IMR-90 (cell line): ENCODE measurements at regions not wholly inside any gene's neighbourhood (a gene's known extent, or its start where the extent isn't known, plus 50 kb on each side); places are given as distances from the start of the nearest gene placed in this dataset.

Source experiments
- ATAC-seq: fragments of 200-7000 bp; cut with Tn5 transposase; 2 replicates; pipeline ENCODE4 v1.9.1; 2020; ENCODE audit warnings: low read depth, mild to moderate bottlenecking, moderate library complexity
- BruUV-seq: library from RNA; stranded (reverse); fragments of 400-500 nt; replicated peaks from 2 replicates; lab custom pipeline; 2021; lab: Mats Ljungman, UMichigan
- CTCF ChIA-PET: fragments of 300-600 bp; formaldehyde crosslinking; extraction: SDS; loops from one replicate; lab custom pipeline; 2021; ENCODE audit warnings: antibody characterized with exemption; lab: Yijun Ruan, JAX
- POLR2A ChIA-PET: fragments of 300-600 bp; sonication (Branson Sonifier 250); formaldehyde crosslinking; loops from one replicate; lab custom pipeline; 2022; ENCODE audit warnings: antibody characterized with exemption; ENCODE audit not compliant: unreplicated experiment; lab: Charles Lee
- DNase-seq: peaks from one replicate; pipeline ENCODE4 v3.0.0; 2013
- H2AFZ ChIP-seq: replicated peaks from 2 replicates; pipeline ENCODE3; 2013; ENCODE audit warnings: low read length, mild to moderate bottlenecking; ENCODE audit not compliant: poor library complexity
- H2AK5ac ChIP-seq: 2 replicates; pipeline ENCODE4 v1.6.1; 2013; ENCODE audit warnings: low read depth, low read length, inconsistent platforms
- H2AK9ac ChIP-seq: replicated peaks from 2 replicates; pipeline ENCODE3; 2013; ENCODE audit warnings: mild to moderate bottlenecking, low read depth, low read length, moderate library complexity; ENCODE audit not compliant: poor library complexity
- H2BK120ac ChIP-seq: 2 replicates; pipeline ENCODE4 v1.6.1; 2013; ENCODE audit warnings: low read depth, low read length, inconsistent platforms
- H2BK15ac ChIP-seq: 3 replicates; pipeline ENCODE4 v1.6.1; 2013; ENCODE audit warnings: low read depth, low read length, inconsistent platforms
- H2BK20ac ChIP-seq: 2 replicates; pipeline ENCODE4 v1.6.1; 2013; ENCODE audit warnings: low read depth, mild to moderate bottlenecking, inconsistent platforms, low read length, moderate library complexity
- H2BK5ac ChIP-seq: 2 replicates; pipeline ENCODE4 v1.6.1; 2013; ENCODE audit warnings: mild to moderate bottlenecking, low read depth, low read length, inconsistent platforms; ENCODE audit not compliant: poor library complexity, severe bottlenecking
- H3K14ac ChIP-seq: replicated peaks from 2 replicates; pipeline ENCODE4 v1.6.1; 2013; ENCODE audit warnings: low read depth, low read length, inconsistent platforms
- H3K18ac ChIP-seq: 2 replicates; pipeline ENCODE4 v1.6.1; 2013; ENCODE audit warnings: low read depth, low read length, control low read depth
- H3K23ac ChIP-seq: 2 replicates; pipeline ENCODE4 v1.6.1; 2013; ENCODE audit warnings: low read depth, low read length, inconsistent platforms
- H3K27ac ChIP-seq: 2 replicates; pipeline ENCODE4 v1.5.1; 2013; ENCODE audit warnings: mild to moderate bottlenecking, control low read depth, low read length; ENCODE audit not compliant: insufficient read depth
- H3K27me3 ChIP-seq: 2 replicates; pipeline ENCODE4 v1.6.1; 2013; ENCODE audit warnings: low read length; ENCODE audit not compliant: control insufficient read depth, insufficient read depth
- H3K36me3 ChIP-seq: 2 replicates; pipeline ENCODE4 v1.6.1; 2013; ENCODE audit warnings: low read length, mixed read lengths; ENCODE audit not compliant: control insufficient read depth, insufficient read depth
- H3K4ac ChIP-seq: 2 replicates; pipeline ENCODE4 v1.6.1; 2013; ENCODE audit warnings: low read depth, low read length, inconsistent platforms
- H3K4me1 ChIP-seq: 2 replicates; pipeline ENCODE4 v1.6.1; 2013; ENCODE audit warnings: low read length, mixed read lengths; ENCODE audit not compliant: control insufficient read depth, insufficient read depth
- H3K4me2 ChIP-seq: 2 replicates; pipeline ENCODE4 v1.6.1; 2013; ENCODE audit warnings: low read depth, mild to moderate bottlenecking, control low read depth, low read length, moderate library complexity
- H3K4me3 ChIP-seq: 2 replicates; pipeline ENCODE4 v1.5.1; 2013; ENCODE audit warnings: low read depth, mild to moderate bottlenecking, control low read depth, low read length, moderate library complexity; ENCODE audit not compliant: insufficient read depth
- H3K56ac ChIP-seq: 2 replicates; pipeline ENCODE4 v1.6.1; 2013; ENCODE audit warnings: low read length, inconsistent platforms; ENCODE audit not compliant: insufficient read depth; ENCODE audit errors: extremely low read depth
- H3K79me1 ChIP-seq, 2 experiments: 2 replicates each; pipeline ENCODE4 v1.6.1; 2013; ENCODE audit warnings: low read length in 2 of 2, inconsistent platforms in 1 of 2, low read depth in 1 of 2
- H3K9ac ChIP-seq: 2 replicates; pipeline ENCODE4 v1.6.1; 2013; ENCODE audit warnings: low read depth, low read length, control low read depth
- H3K9me1 ChIP-seq: 2 replicates; pipeline ENCODE4 v1.6.1; 2013; ENCODE audit warnings: low read length, inconsistent platforms; ENCODE audit not compliant: insufficient read depth
- H3K9me3 ChIP-seq: 2 replicates; pipeline ENCODE4 v1.6.1; 2013; ENCODE audit warnings: low read length; ENCODE audit not compliant: control insufficient read depth, insufficient read depth
- H4K20me1 ChIP-seq: 2 replicates; pipeline ENCODE4 v1.6.1; 2013; ENCODE audit warnings: low read length, inconsistent platforms; ENCODE audit not compliant: insufficient read depth
- H4K5ac ChIP-seq: 2 replicates; pipeline ENCODE4 v1.6.1; 2013; ENCODE audit warnings: mild to moderate bottlenecking, low read depth, low read length, control low read depth
- H4K8ac ChIP-seq, 2 experiments: 2 replicates each; pipeline ENCODE4 v1.6.1; 2013; ENCODE audit warnings: low read depth in 2 of 2, low read length in 2 of 2, control low read depth in 1 of 2, inconsistent platforms in 1 of 2
- H4K91ac ChIP-seq: 2 replicates; pipeline ENCODE4 v1.6.1; 2013; ENCODE audit warnings: low read depth, low read length, inconsistent platforms; ENCODE audit not compliant: insufficient read depth
- POLR2A ChIP-seq: IDR thresholded peaks from 2 replicates; pipeline ENCODE4 v1.6.1; 2012; ENCODE audit warnings: mild to moderate bottlenecking, low read depth, low read length
- dilution Hi-C: fragments of 300-500 bp; cut with HindIII; formaldehyde crosslinking; loops from one replicate; pipeline ENCODE4 v1.14.3; 2018; ENCODE audit warnings: low sequenced_read_pairs; ENCODE audit not compliant: unreplicated experiment
- in situ Hi-C: fragments of 300-500 bp; cut with MboI; formaldehyde crosslinking; loops from 3 replicates; pipeline ENCODE4 v1.14.3; 2019; ENCODE audit warnings: low sequenced_read_pairs, inconsistent platforms, mixed read lengths
- intact Hi-C: fragments of 100-400 bp; cut with micrococcal nuclease; formaldehyde crosslinking; loops from 2 replicates; pipeline ENCODE4 v1.10.0; 2022

- Histone ChIP-seq H3K4ac (no peak overlapping the region), H2AK9ac (no peak overlapping the region), H3K4me2 (no peak overlapping the region), H3K9ac (no peak overlapping the region), H4K5ac (no peak overlapping the region), H2AK5ac (peak overlapping the region; percentile 50; the same call in 1 of the 2 replicates), H4K20me1 (no peaks in the 10 kb centered on the region), H4K91ac (no peak overlapping the region), H3K27ac (no peak overlapping the region), H2BK15ac (no peak overlapping the region; the same call in 2 of the 3 replicates), H2AFZ (no peak overlapping the region), H4K8ac (no peak overlapping the region), H3K4me3 (no peak overlapping the region), H3K79me1 (no peaks in the 10 kb centered on the region), H3K18ac (no peak overlapping the region), H3K14ac (no peak overlapping the region), H3K27me3 (no peaks in the 10 kb centered on the region), H3K4me1 (peaks cover 16% of the 10 kb centered on the region), H3K23ac (no peak overlapping the region), H3K9me1 (peaks cover 8% of the 10 kb centered on the region; the same call in 1 of the 2 replicates), H3K56ac (no peak overlapping the region), H3K9me3 (peaks cover 14% of the 10 kb centered on the region), H2BK20ac (no peak overlapping the region), H2BK120ac (no peak overlapping the region), H2BK5ac (no peak overlapping the region), H3K36me3 (no peaks in the 10 kb centered on the region)
- CTCF ChIA-PET: no interaction called here
- intact Hi-C loops (no loop called here), in situ Hi-C loops (no loop called here), dilution Hi-C loops (no loop called here)
- POLR2A ChIA-PET: no interaction called here
- DNase-seq (no peak), ATAC-seq (no peak)
- BruUV-seq: no TSS peak
- TF ChIP-seq POLR2A: no peak
Observed at GRCh38 chr22:22097727-22098228, 115.2 kb upstream of the TOP3B start.
